ENCODE measurements at regions not wholly inside any gene's neighbourhood (a gene's known extent, or its start where the extent isn't known, plus 50 kb on each side); places are given as distances from the start of the nearest gene placed in this dataset.

- no peak for TF ChIP-seq PBX2 (CRISPR knock-in tag; IDR thresholded peaks at IDR 0.05)
- peak; percentile 28; the same call in 1 of the 2 replicates for TF ChIP-seq FOSL2 (CRISPR knock-in tag; IDR thresholded peaks at IDR 0.05)
- TF ChIP-seq GTF3A (CRISPR knock-in tag; conservative IDR thresholded peaks at IDR 0.05) = no peak
- TF ChIP-seq ZNF678 (CRISPR knock-in tag; IDR thresholded peaks at IDR 0.05) = no peak
- no peak for TF ChIP-seq ZNF552 (CRISPR knock-in tag; IDR thresholded peaks at IDR 0.05; ENCODE audit: borderline replicate concordance)
- TF ChIP-seq ZMAT3 (CRISPR knock-in tag; conservative IDR thresholded peaks at IDR 0.05) = no peak
- TF ChIP-seq EEA1 (CRISPR knock-in tag; IDR thresholded peaks at IDR 0.05; ENCODE audit: borderline replicate concordance) = no peak
- no peak for TF ChIP-seq PATZ1 (CRISPR knock-in tag; IDR thresholded peaks at IDR 0.05)
- TF ChIP-seq E2F5 (CRISPR knock-in tag; conservative IDR thresholded peaks at IDR 0.05) = no peak
- TF ChIP-seq ZNF770 (CRISPR knock-in tag; IDR thresholded peaks at IDR 0.05) = peak; percentile 59
- TF ChIP-seq SIX1 (CRISPR knock-in tag; IDR thresholded peaks at IDR 0.05; ENCODE audit: borderline replicate concordance) = no peak
- TF ChIP-seq CBFB (CRISPR knock-in tag; IDR thresholded peaks at IDR 0.05) = no peak
- no peak for TF ChIP-seq THAP7 (CRISPR knock-in tag; IDR thresholded peaks at IDR 0.05)
- no peak for TF ChIP-seq ATF7 (IDR thresholded peaks at IDR 0.05)
- no peak for TF ChIP-seq ATF7 (CRISPR knock-in tag; IDR thresholded peaks at IDR 0.05)
- TF ChIP-seq STAG1 (CRISPR knock-in tag; IDR thresholded peaks at IDR 0.05) = no peak
- TF ChIP-seq HOXA9 (CRISPR knock-in tag; IDR thresholded peaks at IDR 0.05; ENCODE audit: borderline replicate concordance) = no peak
- no peak for TF ChIP-seq RBAK (CRISPR knock-in tag; IDR thresholded peaks at IDR 0.05)
- no peak for TF ChIP-seq HNRNPUL1 (IDR thresholded peaks at IDR 0.05; ENCODE audit: low read depth, low read length)
- TF ChIP-seq ETV5 (CRISPR knock-in tag; IDR thresholded peaks at IDR 0.05; ENCODE audit: borderline replicate concordance) = no peak
- no peak for TF ChIP-seq FIP1L1 (IDR thresholded peaks at IDR 0.05; ENCODE audit: borderline replicate concordance, insufficient read depth, low read depth, low read length)
- TF ChIP-seq ZNF674 (CRISPR knock-in tag; IDR thresholded peaks at IDR 0.05; ENCODE audit: low read depth) = no peak
- no peak for TF ChIP-seq ZBTB44 (CRISPR knock-in tag; IDR thresholded peaks at IDR 0.05)
Observed at GRCh38 chr15:92801774-92802464, 98.2 kb upstream of the CHD2 start (continued).
